GM21528 (cell line): ENCODE measurements at regions not wholly inside any gene's neighbourhood (a gene's known extent, or its start where the extent isn't known, plus 50 kb on each side); places are given as distances from the start of the nearest gene placed in this dataset.

Experiments used
- ATAC-seq: cut with Tn5 transposase; IDR thresholded peaks from one replicate; pipeline ENCODE4 v1.9.1; 2021; ENCODE audit warnings: mild to moderate bottlenecking, moderate library complexity; ENCODE audit not compliant: unreplicated experiment, low FRiP score

- ATAC-seq = no peak
These were observed 983.0 kb upstream of the LRFN5 start for GRCh38 chr14:40623643-40624042.

- no peak for ATAC-seq
These were observed 988.3 kb upstream of the LRFN5 start for GRCh38 chr14:40618225-40618898.

GRCh38 chr14:40616579-40616978 lies 990.1 kb upstream of the LRFN5 start:
- no peak for ATAC-seq

GRCh38 chr14:40601063-40601462 lies 1005.6 kb upstream of the LRFN5 start:
- no peak for ATAC-seq

GRCh38 chr14:40599725-40600124 lies 1007.0 kb upstream of the LRFN5 start:
- no peak for ATAC-seq

GRCh38 chr14:40581264-40581663 lies 1025.4 kb upstream of the LRFN5 start:
- ATAC-seq = no peak

- ATAC-seq = no peak
These were observed 1029.7 kb upstream of the LRFN5 start for GRCh38 chr14:40576880-40577478.

GRCh38 chr14:40574780-40575179 lies 1031.9 kb upstream of the LRFN5 start:
- ATAC-seq = no peak

GRCh38 chr14:40525314-40525713 lies 1081.4 kb upstream of the LRFN5 start:
- ATAC-seq = no peak

- ATAC-seq = no peak
These were observed 1083.6 kb upstream of the LRFN5 start for GRCh38 chr14:40523123-40523522.

GRCh38 chr14:40494483-40494882 lies 1062.2 kb upstream of the FBXO33 start:
- no peak for ATAC-seq

- no peak for ATAC-seq
These were observed 1055.6 kb upstream of the FBXO33 start for GRCh38 chr14:40487824-40488223.

GRCh38 chr14:40485688-40486087 lies 1053.5 kb upstream of the FBXO33 start:
- ATAC-seq = no peak

- no peak for ATAC-seq
These were observed 1043.8 kb upstream of the FBXO33 start for GRCh38 chr14:40476005-40476404.

- ATAC-seq = no peak
These were observed 1035.7 kb upstream of the FBXO33 start for GRCh38 chr14:40467969-40468368.

- no peak for ATAC-seq
These were observed 1032.3 kb upstream of the FBXO33 start for GRCh38 chr14:40464531-40464930.

- no peak for ATAC-seq
These were observed 1031.7 kb upstream of the FBXO33 start for GRCh38 chr14:40463886-40464285.

GRCh38 chr14:40452674-40453073 lies 1020.4 kb upstream of the FBXO33 start:
- no peak for ATAC-seq

- ATAC-seq = no peak
These were observed 1014.8 kb upstream of the FBXO33 start for GRCh38 chr14:40447017-40447416.

- ATAC-seq = no peak
These were observed 1012.8 kb upstream of the FBXO33 start for GRCh38 chr14:40445020-40445419.

- no peak for ATAC-seq
These were observed 1004.3 kb upstream of the FBXO33 start for GRCh38 chr14:40436551-40436950.

- peak; percentile 67 for ATAC-seq
These were observed 985.7 kb upstream of the FBXO33 start for GRCh38 chr14:40417777-40418401.
